ENCODE measurements at regions not wholly inside any gene's neighbourhood (a gene's known extent, or its start where the extent isn't known, plus 50 kb on each side); places are given as distances from the start of the nearest gene placed in this dataset.
"Not testable (repeated sequence)": the region's sequence is repeated elsewhere in the genome, so short reads cannot be mapped to it uniquely, and the experiment has no call there.

DNA sequence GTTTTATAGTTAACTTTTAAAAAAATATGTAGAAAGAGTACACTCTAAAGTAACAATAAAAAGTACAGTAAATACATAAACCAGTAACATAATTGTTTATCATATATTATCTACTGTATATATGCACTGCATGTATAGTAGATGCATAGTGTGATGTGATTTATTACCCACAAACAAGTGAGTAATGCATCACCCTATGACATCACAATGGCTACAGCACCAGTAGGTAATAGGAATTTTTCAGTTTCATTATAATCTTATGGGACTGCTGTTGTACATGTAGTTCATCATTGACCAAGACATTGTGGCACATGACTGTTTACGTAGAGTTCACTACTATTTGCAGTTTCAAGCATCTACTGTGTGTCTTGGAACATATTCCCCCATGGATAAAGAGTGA lies 1047.2 kb downstream of the ROBO2 start:
- no peak for DNase-seq (ENCODE audit: low spot score)

DNA sequence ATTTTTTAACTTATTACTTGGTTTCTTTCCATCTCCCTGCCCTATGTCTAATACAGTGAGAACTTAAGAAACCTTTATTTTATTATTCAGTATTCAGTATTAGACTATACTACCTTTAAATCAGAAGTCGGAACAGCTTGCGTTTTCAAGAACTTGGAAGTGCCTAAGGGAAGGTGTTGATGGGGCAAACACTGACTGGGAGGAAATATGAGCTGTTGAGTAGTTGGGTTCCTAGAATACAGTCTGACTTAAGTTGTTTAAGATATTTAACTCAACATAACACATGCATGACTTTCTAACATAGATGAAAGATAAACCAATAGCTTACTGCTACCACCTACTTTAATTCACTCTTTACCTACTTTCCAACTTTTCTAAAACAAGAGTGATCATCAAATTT lies 1048.1 kb downstream of the ROBO2 start:
- DNase-seq (ENCODE audit: low spot score), result no peak

DNA sequence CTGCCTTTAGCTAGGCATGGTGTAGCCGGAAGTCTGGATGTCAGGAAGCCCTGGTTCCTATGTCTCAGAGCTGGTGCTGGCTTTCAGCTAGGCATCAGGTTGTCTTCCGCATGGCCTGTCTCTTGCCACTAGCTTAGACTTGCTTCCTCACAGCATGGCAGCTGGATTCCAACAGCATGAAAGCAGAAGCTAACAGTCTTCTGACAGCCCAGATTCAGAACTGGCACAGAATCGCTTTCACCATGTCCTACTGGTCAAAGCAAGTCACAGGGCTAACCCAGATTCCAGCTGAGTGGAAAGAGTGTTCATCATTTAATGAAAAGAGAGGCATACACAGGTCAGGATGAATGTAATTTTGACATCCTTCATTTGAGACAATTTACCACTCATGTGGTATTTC lies 1050.5 kb downstream of the ROBO2 start:
- DNase-seq (ENCODE audit: low spot score), result no peak

DNA sequence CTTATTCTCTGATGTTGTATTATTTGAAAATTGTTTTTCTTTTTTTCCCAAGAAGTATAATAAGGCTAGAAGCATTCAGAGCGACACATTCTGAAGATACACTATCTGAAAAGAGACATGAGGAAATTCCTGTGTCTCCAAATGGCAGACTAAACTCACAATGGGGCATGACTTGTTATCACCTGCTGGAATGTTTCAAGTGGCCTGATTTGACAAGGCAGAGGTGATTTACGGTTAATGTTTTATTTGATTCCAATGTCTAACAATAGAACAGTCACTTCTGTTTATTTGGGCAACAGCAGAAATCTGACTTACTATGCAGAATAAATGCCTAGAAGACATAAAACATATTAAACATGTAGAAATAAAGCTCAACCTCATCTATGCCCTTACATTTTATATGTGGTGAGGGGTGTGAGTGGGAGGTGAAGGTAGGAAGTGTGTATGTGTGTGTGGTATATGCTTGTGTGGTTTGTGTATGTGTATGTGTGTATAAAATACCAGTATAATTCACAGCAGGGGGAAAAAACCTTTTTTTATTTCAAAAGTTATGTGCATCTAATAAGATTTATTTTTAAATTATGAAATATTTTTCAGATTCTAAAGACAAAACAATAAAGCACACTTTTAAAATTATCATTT lies 1051.7 kb downstream of the ROBO2 start:
- DNase-seq (ENCODE audit: low spot score), result no peak

DNA sequence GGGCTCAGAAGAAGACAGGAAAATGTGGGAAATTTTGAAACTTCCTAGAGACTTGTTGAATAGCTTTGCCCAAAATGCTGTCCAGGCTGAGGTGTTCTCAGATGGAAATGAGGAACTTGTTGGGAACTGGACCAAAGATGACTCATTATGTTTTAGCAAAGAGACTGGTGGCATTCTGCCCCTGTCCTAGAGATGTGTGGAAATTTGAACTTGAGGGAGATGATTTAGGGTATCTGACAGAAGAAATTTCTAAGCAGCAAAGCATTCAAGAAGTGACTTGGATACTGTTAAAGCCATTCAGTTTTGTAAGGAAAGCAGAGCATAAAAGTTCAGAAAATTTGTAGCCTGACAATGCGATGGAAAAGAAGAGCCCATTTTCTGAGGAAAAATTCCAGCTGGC lies 1052.7 kb downstream of the ROBO2 start:
- DNase-seq (ENCODE audit: low spot score), result not testable (repeated sequence)

DNA sequence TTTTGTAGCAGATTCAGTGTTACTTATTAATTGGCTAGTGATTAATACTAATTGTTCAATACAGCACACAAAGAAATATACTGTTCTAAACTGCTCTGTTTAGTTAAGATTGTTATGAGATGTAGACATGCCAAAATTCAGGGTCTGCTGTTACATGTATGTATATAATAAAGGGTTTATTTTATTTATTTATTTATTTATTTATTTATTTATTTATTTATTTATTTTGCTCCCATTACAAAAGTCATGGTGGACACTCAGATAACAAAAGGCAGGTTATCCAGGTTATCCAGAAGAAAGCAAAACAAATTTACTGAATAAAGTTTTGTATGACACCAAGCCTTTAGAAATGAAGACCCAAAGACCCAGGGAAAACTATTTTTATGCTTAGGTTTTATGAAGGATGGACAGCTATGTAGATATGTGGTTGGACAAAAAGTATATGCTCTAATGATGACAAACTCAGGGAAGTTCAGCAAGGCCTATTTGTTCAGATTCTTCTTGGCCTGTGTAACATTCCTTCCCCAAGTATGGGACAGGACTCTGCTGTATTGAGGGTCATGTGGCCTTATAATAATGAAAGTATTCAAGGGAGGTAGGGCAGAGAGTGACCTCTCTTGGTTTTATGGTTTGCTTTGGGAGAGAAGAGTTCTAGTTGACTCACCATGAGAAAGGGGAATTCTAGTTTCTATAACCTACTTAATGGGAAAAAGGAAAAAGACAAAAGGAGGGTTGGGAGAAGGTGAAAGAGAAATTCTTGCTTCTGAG lies 1056.8 kb downstream of the ROBO2 start:
- DNase-seq (ENCODE audit: low spot score), result no peak

DNA sequence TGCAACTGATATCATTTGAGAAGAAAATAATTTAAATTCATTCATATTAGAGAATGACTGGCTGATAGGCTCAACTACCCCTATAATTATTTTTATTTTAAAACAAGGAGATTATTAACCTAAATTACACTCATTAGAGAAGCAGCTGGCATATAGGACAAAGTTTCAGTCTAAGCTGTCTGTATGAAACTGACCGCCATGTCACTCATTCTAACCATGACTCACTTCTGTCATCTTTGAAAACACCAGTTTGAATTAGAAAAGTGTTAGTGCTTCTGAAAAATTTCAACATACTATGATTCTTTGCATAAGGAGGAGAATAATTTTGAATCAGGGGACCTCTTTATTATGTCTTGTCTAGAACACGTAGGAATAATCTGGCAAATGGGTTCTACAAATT lies 1058.5 kb downstream of the ROBO2 start:
- DNase-seq (ENCODE audit: low spot score), result no peak

DNA sequence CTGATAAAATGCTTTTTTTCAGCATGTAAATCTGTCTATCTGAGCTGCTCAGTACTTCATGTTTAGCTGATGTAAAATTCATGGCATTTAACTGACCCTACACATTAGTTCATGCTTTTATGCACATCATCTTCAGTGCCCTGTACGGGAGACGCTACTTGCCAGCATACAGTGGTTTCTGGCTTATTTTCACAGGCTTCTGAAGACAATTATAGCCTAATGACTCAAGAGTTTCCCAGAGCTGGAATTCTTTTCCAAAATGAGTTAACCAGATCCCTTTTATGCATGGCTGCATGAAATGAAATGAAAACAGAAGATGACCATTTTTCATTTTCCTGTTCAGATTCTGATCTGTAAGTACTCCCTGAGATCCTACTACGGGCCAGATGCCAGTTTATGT lies 1061.5 kb downstream of the ROBO2 start:
- no peak for DNase-seq (ENCODE audit: low spot score)

DNA sequence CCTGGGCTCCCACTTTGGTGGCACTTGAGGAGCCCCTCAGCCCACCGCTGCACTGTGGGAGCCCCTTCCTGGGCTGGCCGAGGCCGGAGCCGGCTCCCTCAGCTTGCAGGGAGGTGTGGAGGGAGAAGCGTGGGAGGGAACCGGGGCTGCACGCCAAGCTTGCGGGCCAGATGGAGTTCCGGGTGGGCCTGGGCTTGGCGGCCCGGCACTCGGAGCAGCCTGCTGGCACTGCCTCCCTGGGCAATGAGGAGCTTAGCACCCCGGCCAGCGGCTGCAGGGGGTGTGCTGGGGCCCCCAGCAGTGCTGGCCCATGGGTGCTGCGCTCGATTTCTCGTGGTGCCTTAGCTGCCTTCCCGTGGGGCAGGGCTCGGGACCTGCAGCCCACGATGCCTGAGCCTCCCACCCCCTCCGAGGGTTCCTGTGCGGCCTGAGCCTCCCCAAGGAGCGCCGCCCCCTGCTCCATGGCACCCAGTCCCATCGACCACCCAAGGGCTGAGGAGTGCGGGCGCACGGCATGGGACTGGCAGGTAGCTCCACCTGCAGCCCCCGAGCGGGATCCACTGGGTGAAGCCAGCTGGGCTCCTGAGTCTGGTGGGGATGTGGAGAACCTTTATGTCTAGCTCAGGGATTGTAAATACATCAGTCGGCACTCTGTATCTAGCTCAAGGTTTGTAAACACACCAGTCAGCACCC lies 1068.5 kb downstream of the ROBO2 start:
- not testable (repeated sequence) for DNase-seq (ENCODE audit: low spot score)

DNA sequence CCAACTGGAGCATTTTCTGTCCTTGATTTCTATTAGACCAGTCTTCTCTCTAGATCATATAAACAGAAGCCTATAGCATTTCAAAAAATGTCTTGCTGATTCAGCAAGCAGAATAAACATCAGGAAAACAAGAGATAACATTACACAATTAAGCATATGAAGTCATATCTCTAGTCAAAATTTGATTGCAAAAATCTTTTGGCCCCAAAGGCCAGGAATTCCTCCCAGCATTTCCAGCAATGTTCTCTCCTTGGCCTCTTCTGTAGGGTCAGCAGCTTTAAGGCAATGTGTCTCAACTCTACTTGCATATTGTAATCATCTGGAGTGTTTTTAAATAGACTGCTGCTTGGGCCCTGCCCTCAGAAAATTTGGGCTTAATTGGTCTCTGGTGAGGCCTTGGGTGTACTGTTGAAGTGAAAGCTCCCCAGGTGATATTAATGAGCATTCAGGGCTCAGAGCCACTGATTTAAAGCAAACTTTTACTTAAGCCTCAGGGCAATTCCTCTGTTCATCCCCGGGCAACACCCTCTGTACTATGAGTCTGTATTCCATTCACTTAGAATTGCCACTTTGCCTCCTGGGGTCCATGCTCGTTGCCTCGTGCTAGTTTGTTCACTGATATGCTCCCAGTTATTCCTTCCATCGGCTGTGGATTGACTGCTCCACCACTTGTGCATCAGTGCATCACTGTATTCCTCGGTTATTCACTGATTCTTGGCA lies 1072.6 kb downstream of the ROBO2 start:
- no peak for DNase-seq (ENCODE audit: low spot score)

DNA sequence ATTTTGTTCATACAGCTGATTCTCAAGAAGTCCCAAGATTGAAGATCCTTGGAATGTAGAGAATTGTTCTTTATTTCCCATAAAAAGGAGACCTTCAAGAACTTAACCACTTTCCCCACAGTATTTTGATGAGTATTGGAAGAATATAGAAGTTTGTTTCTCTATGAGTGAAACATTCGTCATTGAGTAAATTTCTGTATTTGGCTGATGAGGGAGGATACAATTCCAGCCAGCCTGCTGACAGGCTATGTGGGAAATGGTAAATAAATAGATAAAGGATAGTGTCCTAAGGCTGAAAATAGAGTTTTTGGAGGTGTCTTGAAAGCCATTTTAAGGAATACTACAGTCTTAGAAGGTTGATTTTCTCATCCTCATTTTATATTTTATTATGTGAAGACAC lies 1076.1 kb downstream of the ROBO2 start:
- no peak for DNase-seq (ENCODE audit: low spot score)

DNA sequence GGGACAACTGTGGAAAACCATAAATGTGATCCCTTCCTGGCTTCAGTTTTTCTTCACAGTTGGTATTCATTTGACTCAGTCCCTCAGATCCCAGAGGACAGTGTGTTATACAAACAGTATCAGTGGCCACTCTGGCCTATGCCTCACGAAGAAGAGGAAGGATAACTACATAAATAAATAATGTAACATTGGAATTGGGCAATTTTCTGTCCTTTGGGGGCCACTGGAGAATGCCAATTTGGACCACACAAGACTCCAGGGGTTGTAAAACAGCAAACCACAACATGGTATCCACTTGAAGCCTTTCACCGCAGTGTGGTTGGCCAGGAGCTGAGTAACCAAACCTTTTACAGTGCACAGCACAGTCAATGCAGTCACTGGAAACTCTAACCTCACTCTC lies 1077.0 kb downstream of the ROBO2 start:
- DNase-seq (ENCODE audit: low spot score), result no peak

DNA sequence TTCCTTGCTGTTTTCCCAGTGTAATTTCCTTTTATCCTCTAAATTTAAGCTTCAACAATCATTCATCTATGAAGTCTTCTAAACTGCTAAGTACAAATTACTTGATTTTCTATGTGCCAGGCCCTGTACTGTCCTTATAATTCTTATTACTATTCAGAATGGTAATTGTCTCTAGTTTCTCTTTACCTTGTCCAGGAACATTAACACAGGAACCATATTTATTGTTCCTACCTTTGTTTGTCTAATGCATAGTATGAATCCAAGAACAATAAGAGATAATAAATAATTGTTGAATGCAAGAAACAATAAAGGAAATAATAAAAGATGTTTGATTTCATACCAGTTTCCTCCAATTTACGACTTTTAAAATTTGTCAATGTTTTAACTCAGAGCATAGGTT lies 1083.2 kb downstream of the ROBO2 start:
- no peak for DNase-seq (ENCODE audit: low spot score)

DNA sequence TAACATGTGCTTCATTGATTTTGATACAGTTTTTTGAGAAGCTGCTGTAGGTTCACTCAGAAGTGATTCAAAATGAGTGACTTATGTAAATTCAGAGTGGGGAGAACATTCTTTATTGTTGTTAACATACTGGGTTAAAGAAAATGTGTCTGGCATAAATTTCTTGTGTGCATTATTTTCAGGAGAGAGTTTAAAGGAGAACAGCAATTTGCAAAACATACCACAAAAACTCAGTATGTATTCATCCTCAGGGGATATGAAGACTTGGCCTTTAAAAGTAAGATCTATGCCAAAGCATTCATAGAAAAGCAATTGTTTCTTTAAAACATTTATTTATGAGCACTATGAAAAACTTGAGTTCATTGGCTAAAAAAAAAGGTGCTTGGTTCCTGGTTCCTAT lies 1089.8 kb downstream of the ROBO2 start:
- no peak for DNase-seq (ENCODE audit: low spot score)

DNA sequence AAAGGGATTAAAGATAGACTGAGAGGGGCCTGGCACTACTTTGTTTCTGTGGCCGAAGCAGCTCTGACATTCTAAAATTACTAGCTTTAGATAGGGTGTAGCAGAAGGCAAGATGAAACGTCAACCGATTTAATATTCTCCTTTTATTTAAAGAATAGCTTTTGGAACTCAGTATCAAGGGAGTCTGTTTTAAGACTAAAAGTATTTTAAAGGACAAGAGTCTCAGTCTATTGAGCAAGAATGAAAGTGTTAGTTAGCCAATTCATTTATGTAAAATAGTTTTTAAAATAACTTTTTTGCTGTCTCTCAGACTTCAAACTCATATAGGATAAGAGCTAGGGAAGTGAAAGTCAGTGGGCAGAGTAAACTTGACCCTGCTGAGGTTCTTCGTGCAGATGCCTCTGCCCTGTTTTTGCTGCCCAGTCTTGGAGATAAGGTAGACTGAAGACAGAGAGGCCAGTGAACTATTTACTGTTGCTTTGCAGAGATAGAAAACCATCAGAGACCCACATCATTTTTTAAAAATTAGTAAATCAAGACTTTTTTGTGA lies 1090.9 kb downstream of the ROBO2 start:
- DNase-seq (ENCODE audit: low spot score), result no peak

DNA sequence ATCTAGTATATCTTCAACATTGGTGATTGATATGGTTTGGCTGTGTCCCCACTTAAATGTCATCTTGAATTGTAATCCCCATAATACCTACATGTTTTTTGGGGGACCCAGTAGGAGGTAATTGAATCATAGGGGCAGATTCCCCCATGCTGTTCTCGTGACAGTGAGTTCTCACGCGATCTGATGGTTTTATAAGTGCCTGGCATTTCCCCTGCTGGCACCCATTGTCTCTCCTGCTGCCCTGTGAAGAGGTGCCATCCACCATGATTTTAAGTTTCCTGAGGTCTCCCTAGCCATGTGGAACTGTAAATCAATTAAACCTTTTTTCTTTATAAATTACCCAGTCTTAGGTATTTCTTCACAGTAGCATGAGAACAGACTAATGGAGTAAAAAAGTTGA lies 1094.6 kb downstream of the ROBO2 start:
- DNase-seq (ENCODE audit: low spot score), result no peak

DNA sequence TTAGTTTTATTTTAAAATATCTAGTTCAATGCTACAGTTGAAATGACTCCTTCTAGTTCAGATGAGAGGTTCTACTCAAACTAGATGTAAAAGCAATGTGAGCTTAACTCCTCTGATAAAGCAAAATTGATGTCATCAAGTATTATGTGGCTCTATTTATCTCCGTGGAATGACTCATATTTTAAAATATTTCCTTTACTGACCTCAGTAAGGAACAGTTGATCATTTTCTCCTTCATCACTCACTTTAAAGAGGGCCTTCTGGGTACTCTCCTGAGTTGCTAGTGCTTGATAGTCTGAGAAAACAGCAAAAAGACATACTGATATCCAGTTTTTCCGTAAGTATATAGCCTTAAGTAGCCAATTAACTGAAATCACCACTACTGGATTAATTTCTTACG lies 1099.3 kb downstream of the ROBO2 start:
- DNase-seq (ENCODE audit: low spot score), result no peak

DNA sequence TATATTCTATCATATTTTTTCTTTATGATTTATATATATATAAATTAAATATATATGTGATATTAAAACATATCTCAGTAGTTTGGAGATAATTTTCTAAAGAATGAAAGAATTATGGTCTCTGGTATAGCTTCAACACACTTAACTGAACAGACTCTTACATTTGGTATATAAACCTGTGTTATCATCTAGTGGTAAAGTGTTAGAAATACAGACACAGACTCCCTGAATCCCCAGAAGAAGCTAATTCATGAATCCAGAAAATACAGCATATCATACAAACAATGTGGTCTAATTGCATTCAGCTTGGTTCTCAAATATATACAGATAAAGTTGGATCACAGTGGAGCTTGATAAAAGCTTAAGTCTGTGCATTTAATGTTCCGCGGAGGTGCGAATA lies 1100.4 kb downstream of the ROBO2 start:
- no peak for DNase-seq (ENCODE audit: low spot score)

DNA sequence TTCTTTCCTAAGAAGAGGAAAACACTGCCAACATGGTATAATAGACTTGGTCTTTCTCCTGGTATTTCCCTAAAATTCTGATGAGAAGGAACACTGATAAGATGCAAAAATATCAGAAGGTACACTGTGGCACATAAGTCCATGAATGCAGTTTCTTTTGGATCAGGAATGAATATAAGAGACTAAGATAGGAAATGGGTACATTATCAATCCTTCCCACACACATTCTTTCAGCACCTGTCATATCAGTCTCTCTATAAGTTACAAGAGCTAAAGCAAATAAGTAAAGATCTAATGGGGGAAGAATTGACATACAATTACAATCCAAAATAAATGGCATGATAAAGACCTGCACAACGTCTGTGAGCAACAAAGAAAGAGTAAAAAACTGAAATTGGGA lies 1101.0 kb downstream of the ROBO2 start:
- DNase-seq (ENCODE audit: low spot score), result no peak

DNA sequence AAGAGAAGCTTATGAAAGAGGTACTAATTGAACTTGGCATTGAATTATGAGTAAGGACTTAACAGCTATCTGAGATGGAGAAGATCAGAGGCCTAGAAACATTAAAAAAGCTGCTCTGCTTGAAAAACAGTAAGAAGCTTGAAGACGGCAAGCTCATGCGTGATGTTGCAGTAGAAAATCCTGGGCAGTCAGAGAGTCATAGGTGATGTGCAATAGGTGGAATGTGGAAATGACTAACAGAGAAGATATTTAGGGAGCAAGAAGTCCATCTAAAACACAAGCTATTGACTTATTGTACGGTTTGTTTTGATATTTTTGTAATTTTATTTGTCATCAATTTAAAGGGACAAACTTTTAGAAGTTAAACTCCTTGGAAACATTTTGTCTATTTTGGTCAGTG lies 1101.4 kb downstream of the ROBO2 start:
- DNase-seq (ENCODE audit: low spot score), result no peak

DNA sequence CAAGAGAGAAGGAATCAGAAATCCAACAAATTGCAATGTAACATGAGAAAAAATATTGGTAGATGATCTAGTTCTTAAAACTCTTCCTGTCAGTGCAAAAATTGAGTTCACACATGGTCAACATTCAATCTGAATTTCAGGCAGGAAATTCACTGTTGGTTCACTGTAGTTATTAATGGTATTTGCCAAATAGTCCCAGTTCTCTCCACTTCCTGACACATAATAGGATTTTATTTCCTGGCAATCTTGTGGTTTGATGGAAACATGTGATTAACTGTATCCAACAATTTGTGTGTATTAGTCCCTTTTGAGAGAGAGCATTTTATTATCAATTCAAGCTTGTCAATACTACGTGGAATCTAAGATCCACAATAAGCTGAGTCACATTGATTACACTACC lies 1103.1 kb downstream of the ROBO2 start:
- DNase-seq (ENCODE audit: low spot score), result no peak

DNA sequence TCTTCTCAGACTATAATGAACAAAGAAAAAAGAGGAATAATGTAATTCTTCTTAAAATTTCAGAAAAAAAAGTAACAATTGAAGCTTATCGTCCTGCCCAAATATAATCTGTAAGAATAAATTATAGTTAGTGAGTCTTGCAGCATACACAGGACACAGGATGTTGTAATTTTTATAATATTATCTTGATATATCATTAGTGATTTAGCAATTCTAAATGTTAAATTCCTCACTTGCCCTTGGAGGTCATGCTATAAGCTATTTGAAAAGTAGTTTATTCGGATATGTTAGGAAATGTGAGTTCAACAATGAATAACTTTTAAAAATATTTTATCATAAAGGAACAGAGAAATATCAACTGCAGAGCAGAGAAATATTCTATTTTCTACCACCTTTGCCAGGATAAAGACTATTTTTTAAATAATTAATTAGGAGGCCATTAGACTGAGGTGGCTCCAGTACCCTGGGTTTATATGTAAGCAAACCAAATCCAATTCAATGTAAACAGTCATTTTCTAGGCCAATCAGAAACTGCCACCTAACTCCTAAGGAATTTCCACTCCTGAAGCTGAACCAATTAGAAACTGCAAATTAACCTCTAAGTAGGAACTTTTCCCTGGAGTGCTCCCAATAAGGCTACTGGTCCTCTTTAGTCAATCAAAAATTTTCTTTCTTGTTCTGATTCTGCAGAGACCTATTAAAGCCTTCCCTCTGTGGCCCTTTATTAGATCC lies 1109.3 kb downstream of the ROBO2 start:
- no peak for DNase-seq (ENCODE audit: low spot score)
